GM18502 (cell line): ENCODE measurements at regions not wholly inside any gene's neighbourhood (a gene's known extent, or its start where the extent isn't known, plus 50 kb on each side); places are given as distances from the start of the nearest gene placed in this dataset.

Experiments used
- ATAC-seq: cut with Tn5 transposase; IDR thresholded peaks from one replicate; pipeline ENCODE4 v1.9.1; 2021; ENCODE audit warnings: mild to moderate bottlenecking; ENCODE audit not compliant: unreplicated experiment, poor library complexity

DNA sequence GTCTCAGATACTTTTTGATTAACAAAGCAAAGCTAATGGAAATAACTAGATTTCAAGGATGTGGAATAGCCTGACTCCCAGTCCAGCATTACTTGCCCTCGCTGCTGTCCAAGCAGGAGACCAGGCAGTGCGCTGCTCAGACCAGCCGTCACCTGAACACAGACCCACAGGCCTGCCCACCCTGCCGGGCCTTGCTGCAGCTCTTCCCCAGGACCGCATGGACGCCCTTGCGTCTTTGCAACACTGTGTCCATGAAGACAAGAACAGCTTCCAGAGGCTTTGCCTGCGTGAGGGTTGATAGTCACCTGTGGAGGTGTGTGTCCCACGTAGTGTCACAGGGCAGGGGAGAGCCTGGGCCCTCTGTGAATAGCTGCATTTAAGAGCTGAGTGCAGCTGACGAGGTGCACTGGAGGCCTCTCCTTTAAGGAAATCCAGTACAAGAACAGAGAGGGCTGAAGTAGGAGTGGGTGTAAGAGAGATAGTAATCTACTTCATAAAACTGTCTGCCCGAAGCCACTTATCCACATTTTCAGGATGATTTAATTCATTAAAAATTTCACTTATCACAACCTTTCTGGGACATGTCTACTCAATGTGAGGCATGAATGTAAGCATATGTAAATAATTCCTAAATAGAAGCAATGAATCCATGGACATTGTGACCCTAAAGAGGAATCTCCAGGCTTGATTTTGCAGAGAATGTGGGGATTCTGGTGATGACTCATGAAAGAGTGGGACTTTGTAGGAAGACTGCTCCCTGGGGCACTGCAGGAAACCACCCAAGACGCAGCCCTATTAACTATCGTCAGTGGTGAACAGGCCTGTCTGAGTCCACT, 176.2 kb upstream of the RAB4A start:
- ATAC-seq = no peak

- ATAC-seq = no peak
These were observed 175.6 kb upstream of the RAB4A start for GRCh38 chr1:229095325-229095724.

DNA sequence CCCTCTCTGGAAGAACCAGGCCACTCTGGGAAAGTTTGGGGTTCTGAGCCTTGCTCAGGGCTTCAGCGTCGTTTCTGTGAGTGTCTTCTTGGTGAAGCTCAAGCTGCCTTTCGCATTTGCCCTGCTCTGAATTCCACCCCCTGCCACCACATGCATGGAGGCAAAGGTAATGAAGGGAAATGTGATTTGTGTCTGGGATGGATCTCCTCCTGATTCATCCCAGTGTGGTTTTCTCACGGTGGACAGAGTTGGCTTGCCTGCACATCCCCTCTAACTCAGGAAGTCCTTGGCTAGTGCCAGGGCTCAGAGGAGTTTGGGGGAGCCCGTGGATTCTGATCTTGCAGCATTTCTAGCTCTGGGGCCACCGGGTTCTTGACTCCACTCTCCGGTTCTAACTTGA, 173.6 kb upstream of the RAB4A start:
- ATAC-seq = no peak

DNA sequence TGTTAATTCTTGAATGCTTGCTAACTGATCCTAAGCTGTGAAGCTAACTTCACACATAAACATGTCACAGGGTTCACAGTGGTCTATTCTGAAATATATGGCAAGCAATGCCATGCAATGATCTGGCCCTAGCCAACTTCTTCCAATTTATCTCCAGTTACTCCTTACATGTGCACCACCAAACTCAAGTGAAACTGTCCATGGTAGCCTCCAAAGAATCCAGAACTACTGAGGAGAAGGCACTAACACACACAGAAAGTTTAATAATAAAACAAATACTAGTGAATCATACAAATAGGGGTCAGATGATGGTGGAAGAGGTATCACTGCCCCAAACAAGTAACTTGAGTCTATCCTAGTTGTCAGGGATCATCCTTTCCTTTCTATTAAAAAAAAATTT, 172.6 kb upstream of the RAB4A start:
- no peak for ATAC-seq

GRCh38 chr1:229098903-229099578, 171.9 kb upstream of the RAB4A start:
- ATAC-seq = no peak

DNA sequence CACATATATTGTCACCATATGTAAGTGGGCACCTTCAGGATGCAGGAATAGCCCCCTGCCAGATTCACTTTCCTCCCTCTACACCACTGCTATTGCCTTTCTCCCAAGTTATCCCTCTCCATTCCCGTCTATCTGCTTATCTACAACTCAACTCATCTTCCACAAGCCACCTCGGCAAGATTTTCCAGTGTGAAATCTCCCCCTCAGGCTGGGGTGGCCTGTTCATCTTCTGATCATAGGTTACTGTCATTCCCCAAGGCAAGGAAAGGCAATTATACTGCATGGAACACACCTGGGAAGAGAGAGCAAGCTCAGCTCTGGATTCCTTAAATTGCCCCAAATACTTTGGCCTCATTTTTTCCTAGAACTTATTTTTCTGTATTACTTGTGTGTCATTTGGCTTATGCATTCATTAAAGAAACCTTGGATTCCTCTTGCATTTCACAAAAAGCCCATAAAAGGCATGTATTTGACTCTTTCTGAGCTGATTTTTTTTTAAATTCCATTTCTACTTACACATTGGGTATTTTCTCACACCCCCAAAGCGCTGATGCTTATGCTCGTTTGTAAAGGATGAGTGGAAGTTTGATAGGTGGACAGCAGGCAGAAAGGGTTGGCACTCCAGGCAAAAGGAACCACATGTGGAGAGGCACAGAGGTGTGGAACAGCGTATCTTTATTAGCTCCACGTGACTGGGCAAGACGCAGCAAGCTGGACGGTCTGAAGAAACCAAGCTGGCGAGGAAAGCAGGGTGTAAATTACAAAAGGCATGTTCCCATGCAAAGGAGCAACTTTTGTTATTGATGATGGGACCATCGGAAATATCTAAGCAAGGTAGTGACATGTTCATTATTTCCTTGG, 169.7 kb upstream of the RAB4A start:
- ATAC-seq = no peak

GRCh38 chr1:229102741-229103391, 168.0 kb upstream of the RAB4A start:
- ATAC-seq = no peak

DNA sequence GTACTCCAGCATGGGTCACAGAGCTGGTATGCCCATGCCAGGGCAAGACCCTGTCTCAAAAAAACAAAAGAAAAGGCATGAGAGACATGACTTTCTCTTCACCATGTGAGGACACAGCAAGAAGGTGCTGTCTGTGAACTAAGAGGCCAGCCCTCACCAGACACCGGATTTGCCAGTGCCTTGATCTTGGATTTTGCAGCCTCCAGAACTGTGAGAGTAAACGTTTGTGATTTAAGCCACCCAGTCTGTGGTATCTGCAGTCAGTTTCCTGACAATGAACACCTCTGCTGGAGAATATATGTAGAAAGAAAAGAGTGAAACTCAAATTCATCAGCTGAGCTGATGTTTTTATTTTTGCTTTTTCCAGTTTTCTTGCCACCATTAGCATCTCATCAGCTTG, 166.3 kb upstream of the RAB4A start:
- ATAC-seq = no peak

DNA sequence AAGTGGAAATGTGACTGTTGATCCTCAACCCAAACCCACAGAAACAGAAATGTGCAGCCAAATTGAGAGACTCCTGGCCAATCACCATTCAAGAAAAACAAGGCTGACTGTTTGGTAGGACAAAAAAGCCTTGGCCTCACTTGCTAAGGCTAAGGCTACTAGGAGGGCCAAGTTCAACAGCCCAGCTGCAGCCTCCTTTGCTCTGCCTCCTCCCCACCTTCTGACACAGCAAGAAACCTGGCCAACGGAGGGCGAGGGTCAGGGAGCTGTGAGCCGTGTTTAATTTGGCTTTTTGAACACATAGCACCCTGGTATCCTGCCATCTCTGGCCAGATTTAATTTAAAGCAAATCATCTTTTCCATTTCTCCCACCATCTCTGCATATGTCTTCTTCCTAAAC, 165.8 kb upstream of the RAB4A start:
- no peak for ATAC-seq

GRCh38 chr1:229105822-229106525, 164.9 kb upstream of the RAB4A start:
- ATAC-seq = no peak

DNA sequence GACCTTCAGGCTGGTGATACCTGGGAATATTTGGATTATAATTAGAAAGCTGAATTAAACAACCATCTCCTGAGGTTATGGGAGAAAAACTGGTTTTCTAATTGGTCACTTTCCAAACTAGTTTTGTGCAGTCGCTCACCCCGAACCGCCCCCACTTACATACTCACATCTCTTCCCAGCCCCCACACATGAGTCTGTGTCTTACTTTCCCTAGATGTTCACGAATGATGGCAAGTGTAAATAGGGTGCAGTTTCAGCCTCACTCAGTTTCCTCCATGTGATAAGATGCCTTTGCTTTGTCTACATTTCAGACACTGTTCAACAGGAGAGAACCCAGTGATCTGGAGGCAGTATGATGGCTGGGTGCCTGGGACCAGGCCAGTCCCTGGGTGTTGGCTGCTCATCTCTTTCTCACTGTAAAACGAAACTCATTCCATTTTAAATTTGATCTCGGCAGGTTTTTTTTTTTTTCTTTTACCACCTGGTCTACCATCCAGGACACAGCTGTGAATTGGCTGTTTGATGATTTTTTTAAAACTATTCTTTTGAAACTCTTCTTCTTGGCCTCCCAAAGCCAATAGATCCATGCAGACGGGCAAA, 164.3 kb upstream of the RAB4A start:
- no peak for ATAC-seq

DNA sequence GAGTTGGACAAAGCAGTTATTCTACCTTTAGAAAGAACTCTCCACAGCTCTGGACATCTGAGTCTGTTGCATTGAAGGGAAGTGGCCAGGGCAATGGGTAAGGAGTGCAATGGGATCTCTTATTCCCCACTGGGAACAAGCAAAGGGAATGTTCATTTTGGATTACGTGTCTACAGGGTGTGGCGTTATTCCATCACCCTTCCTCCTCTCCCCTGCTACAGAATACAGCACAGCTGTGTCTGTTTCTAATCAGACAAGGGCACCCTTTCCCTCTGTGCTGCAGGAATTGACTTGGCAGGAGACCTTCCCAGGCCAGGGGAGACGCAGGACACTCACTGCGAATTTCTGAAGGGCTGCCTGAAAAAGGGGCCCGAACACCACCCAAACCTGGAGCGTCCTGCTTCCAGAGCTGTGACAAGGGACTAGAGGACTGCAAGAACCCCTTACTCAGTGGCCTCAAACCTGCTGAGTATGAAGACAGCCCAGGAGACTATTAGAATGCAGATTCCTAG, 163.6 kb upstream of the RAB4A start:
- ATAC-seq = no peak

GRCh38 chr1:229107972-229108371, 162.9 kb upstream of the RAB4A start:
- ATAC-seq = no peak

- ATAC-seq = no peak
These were observed 162.2 kb upstream of the RAB4A start for GRCh38 chr1:229108598-229109201.

- no peak for ATAC-seq
These were observed 161.6 kb upstream of the RAB4A start for GRCh38 chr1:229109320-229109761.

GRCh38 chr1:229110986-229111385, 159.9 kb upstream of the RAB4A start:
- no peak for ATAC-seq

GRCh38 chr1:229111703-229112319, 159.1 kb upstream of the RAB4A start:
- ATAC-seq = no peak

DNA sequence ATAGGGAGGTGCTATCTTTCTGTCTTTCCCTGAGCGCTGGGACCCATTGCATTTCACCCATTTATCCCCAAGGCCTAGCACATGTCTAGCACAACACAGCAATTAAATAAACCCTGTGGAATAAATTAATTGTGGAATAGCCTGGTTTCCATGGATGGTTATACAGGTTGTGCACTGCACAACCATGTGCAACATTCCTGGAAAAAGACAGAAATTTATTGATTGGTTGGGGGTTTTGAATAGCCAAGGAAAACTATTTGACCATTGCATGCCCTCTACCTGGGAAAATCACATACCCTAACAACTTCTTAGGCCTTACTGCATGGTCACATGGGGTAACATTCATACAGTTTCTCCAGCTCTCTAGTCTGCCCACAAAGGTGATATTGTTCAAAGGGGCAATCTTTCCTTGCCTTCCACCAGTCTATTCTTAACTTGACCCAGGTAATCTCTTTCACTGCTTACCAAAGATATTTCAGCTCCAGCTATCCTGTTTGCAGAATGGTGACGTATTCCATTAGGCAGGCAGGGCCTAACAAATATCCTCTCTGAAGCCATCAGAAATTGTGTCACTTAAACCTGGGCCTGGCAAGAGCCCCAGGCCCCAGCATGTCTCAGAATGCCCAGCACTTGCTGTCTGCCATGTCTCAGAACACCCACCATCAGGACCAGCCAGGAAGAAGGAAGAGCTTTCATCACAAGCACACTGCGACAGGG, 157.9 kb upstream of the RAB4A start:
- no peak for ATAC-seq
